Rectal smooth muscle tissue (tissue), 1 donor: ENCODE measurements at regions not wholly inside any gene's neighbourhood (a gene's known extent, or its start where the extent isn't known, plus 50 kb on each side); places are given as distances from the start of the nearest gene placed in this dataset.

ENCODE experiments used
- H3K27ac ChIP-seq: one replicate; pipeline ENCODE4 v1.7.0; 2013; ENCODE audit warnings: low read depth, low read length, inconsistent platforms
- H3K27me3 ChIP-seq: one replicate; pipeline ENCODE4 v1.7.0; 2013; ENCODE audit warnings: low read length; ENCODE audit not compliant: control insufficient read depth, insufficient read depth
- H3K36me3 ChIP-seq: one replicate; pipeline ENCODE4 v1.7.0; 2013; ENCODE audit warnings: low read length; ENCODE audit not compliant: control insufficient read depth, insufficient read depth
- H3K4me1 ChIP-seq: one replicate; pipeline ENCODE4 v1.7.0; 2013; ENCODE audit warnings: low read length; ENCODE audit not compliant: control insufficient read depth, insufficient read depth
- H3K4me3 ChIP-seq: one replicate; pipeline ENCODE4 v1.7.0; 2013; ENCODE audit warnings: low read length
- H3K9ac ChIP-seq: one replicate; pipeline ENCODE4 v1.7.0; 2013; ENCODE audit warnings: low read length

DNA sequence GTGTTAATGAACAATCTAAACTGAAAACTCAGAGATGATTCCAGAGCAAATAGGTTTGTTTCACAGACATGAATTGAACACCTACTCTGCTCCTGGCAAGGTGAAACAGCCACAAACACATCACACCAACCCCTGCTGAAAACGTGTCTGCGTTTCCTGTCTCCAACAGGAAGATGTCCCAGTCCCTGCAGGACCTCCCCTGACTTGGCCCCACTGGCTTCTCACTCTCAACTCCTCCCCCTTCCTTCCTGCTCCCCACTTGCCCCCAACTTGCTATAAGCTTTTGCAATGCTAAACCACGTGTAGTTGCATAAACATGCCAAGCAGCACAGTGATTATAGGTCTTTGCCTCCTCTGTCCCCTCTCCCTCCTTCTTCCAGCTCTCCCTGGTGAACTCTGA, 567.6 kb downstream of the BCL11B start:
- H3K4me1 ChIP-seq, result no peaks in the 10 kb centered on the region
- no peaks in the 10 kb centered on the region for H3K36me3 ChIP-seq
- no peaks in the 10 kb centered on the region for H3K27me3 ChIP-seq
- no peak overlapping the region for H3K4me3 ChIP-seq
- H3K9ac ChIP-seq, result no peak overlapping the region
- H3K27ac ChIP-seq, result no peak overlapping the region

DNA sequence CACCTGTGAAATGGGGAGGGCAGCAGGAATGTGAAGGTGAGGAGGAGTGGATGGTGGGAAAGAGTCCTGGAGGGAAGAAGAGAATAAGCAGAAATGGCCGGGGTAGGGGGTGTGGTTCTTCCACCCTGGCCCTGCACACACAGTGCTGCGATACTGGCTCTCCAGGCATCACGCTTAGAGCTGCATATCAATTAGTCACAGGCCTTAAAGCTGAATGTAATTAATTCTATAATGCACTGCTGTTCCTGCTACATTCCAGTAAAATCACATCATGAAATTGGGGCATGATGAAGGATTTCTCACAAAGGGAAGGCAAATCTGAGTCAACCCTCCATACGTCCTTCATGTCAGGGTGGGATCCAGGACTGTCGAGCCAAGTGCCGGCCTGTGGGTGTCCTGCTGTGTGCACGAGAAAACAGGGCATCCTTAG, 566.1 kb downstream of the BCL11B start:
- Histone ChIP-seq H3K27ac (no peak overlapping the region), H3K36me3 (no peaks in the 10 kb centered on the region), H3K9ac (no peak overlapping the region), H3K4me3 (no peak overlapping the region), H3K4me1 (no peaks in the 10 kb centered on the region), H3K27me3 (no peaks in the 10 kb centered on the region)

DNA sequence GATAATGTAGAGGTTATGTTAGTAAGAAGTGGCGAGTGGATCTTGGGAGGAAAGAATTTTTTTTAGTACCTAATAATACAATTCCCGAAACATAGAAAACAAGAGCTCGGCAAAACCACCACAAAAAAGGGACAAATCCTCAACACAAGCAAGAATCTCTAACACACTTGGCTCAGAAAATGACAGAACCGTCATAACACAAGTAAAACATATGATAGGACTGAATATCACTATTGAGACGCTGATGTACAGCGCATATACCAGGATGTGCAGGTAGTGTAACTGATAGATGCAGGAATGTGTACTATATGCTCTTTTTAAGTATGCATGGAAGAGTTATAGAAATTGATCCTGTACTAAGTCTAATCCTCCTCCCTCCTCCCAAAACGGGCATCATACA, 564.5 kb downstream of the BCL11B start:
- no peaks in the 10 kb centered on the region for H3K4me1 ChIP-seq
- H3K36me3 ChIP-seq, result no peaks in the 10 kb centered on the region
- no peaks in the 10 kb centered on the region for H3K27me3 ChIP-seq
- H3K9ac ChIP-seq, result no peak overlapping the region
- H3K27ac ChIP-seq, result no peak overlapping the region
- no peak overlapping the region for H3K4me3 ChIP-seq

DNA sequence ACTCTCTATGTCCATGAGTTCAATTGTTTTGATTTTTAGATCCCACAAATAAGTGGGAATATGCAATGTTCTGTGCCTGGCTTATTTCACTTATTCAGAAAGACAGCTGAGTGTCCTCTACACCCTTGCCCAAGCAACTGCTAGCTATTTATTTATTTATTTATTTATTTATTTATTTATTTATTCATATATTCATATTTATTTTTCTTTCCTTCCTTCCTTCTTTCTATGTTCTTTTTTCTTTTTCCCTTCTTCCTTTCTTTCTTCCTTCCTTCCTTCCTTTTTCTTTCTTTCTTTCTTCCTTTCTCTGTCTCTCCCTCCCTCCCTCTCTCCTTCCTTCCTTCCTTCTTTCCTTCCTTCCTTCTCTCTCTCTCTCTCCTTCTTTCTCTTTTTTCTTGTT, 563.4 kb downstream of the BCL11B start:
- Histone ChIP-seq H3K27me3 (no peaks in the 10 kb centered on the region), H3K27ac (no peak overlapping the region), H3K4me1 (no peaks in the 10 kb centered on the region), H3K4me3 (no peak overlapping the region), H3K36me3 (no peaks in the 10 kb centered on the region), H3K9ac (no peak overlapping the region)

DNA sequence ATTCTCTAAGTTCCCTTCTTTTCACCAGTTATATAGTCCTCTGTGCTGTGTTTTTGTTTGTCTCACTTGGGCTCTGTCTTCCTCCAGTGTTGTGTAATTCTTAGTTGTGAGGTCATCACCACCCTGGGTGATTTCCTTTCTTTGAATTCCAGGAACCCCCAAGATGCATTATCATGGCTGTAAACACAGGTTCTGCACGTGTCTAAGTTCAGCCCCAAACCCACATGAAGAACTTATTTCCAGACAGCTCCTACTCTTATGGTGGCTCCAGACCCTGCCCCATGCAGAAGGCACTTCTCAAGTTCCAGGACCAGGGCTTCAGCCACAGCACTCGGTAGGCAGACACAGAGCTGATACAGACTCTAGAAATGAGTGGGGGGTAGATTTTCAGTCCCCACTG, 560.5 kb downstream of the BCL11B start:
- Histone ChIP-seq H3K4me3 (no peak overlapping the region), H3K27ac (no peak overlapping the region), H3K9ac (no peak overlapping the region), H3K4me1 (no peaks in the 10 kb centered on the region), H3K27me3 (no peaks in the 10 kb centered on the region), H3K36me3 (no peaks in the 10 kb centered on the region)

DNA sequence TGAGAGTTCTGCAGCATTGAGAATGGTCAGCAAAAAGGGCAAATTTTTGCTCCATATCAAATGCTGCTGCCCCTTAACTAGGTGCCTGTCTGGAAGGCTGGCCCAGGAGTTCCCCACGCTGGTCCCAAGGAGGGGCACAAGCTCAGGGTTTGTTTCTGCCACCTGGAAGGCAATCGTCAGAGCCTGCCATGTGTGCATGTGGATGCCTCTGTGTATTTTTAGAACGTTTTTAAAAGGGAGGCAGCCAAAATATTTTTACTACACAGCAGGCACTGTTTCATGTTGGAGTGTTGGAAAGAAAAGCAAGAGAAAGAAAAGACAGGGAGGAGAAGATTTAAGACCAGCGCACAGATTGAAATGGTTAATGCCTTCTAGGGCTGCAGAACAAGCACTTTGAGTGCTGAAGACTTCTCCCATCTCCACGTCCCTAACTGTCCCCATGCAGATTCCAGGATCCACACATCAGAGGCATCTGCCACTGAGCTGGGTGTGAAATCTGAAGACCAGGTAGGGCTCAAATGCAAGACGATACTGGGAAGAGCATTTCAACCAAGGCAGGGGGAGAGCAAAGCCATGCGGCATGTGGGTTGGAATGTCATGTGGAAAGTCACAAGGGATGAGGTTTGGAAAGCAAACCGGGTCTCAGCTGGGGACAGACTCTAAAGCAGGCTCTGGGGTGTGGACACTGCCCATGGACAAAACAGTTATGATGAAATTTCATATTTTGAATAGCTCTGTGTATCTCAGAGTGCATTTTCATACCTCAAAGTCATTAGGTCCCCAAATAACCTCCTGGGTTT, 557.2 kb downstream of the BCL11B start:
- Histone ChIP-seq H3K27me3 (no peaks in the 10 kb centered on the region), H3K4me3 (no peak overlapping the region), H3K9ac (no peak overlapping the region), H3K36me3 (no peaks in the 10 kb centered on the region), H3K4me1 (no peaks in the 10 kb centered on the region), H3K27ac (no peak overlapping the region)

GRCh38 chr14:98716133-98716532, 555.9 kb downstream of the BCL11B start:
- no peak overlapping the region for H3K9ac ChIP-seq
- H3K27me3 ChIP-seq, result no peaks in the 10 kb centered on the region
- no peak overlapping the region for H3K27ac ChIP-seq
- no peaks in the 10 kb centered on the region for H3K36me3 ChIP-seq
- no peaks in the 10 kb centered on the region for H3K4me1 ChIP-seq
- H3K4me3 ChIP-seq, result no peak overlapping the region

- no peaks in the 10 kb centered on the region for H3K27me3 ChIP-seq
- H3K27ac ChIP-seq, result no peak overlapping the region
- no peaks in the 10 kb centered on the region for H3K4me1 ChIP-seq
- H3K36me3 ChIP-seq, result no peaks in the 10 kb centered on the region
- H3K4me3 ChIP-seq, result no peak overlapping the region
- H3K9ac ChIP-seq, result no peak overlapping the region
Observed at GRCh38 chr14:98721061-98721460, 550.9 kb downstream of the BCL11B start.

GRCh38 chr14:98724734-98725133, 547.3 kb downstream of the BCL11B start:
- Histone ChIP-seq H3K4me3 (no peak overlapping the region), H3K36me3 (no peaks in the 10 kb centered on the region), H3K27me3 (no peaks in the 10 kb centered on the region), H3K9ac (no peak overlapping the region), H3K4me1 (no peaks in the 10 kb centered on the region), H3K27ac (no peak overlapping the region)

GRCh38 chr14:98725191-98725590, 546.8 kb downstream of the BCL11B start:
- no peak overlapping the region for H3K27ac ChIP-seq
- no peak overlapping the region for H3K4me3 ChIP-seq
- no peaks in the 10 kb centered on the region for H3K27me3 ChIP-seq
- H3K4me1 ChIP-seq, result no peaks in the 10 kb centered on the region
- no peaks in the 10 kb centered on the region for H3K36me3 ChIP-seq
- H3K9ac ChIP-seq, result no peak overlapping the region

GRCh38 chr14:98725676-98726075, 546.3 kb downstream of the BCL11B start:
- H3K27me3 ChIP-seq, result no peaks in the 10 kb centered on the region

DNA sequence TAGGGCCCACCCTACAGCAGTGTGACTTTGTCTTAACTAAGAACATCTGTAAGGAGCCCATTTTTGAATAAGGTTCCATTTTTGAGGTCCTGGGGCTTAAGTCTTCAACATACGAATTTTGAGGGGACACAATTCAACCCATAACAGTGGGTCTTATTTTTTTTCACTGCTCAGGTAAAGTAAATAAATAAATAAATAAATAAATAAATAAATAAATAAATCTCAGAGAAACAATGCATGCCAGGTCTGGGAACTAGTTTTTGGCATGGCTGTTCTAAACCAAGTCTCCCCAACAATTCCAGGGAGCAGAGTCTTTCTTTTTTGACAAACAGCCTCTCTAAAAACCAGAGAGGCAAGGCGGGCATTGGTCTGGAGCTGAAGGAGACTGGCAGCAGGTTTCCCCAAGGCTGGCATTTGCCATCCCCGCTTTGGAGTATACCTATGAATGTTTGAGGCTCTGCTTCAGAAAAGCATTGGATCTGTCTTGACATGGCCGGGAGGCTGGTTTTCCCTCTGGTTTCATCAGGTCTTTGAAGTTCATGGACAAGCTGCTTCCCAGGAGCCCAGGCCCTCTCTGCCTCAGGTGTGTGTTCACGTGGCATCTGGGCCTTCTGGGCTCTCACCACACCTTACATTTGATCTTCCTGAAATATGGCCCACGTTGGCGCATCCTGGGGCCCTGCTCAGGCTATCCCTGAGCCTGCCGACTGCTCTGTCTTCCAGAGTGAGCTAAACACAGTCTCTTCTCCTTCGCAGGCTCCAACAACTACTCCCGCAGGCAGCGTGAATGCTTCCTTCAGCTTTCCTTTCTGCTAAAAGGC, 545.2 kb downstream of the BCL11B start:
- Histone ChIP-seq H3K27me3 (no peaks in the 10 kb centered on the region), H3K36me3 (no peaks in the 10 kb centered on the region), H3K27ac (no peak overlapping the region), H3K4me1 (no peaks in the 10 kb centered on the region), H3K4me3 (no peak overlapping the region), H3K9ac (no peak overlapping the region)

More at GRCh38 chr14:98725676-98726075, 546.3 kb downstream of the BCL11B start:
- no peak overlapping the region for H3K9ac ChIP-seq
- H3K27ac ChIP-seq, result no peak overlapping the region
- no peaks in the 10 kb centered on the region for H3K36me3 ChIP-seq
- no peaks in the 10 kb centered on the region for H3K4me1 ChIP-seq
- no peak overlapping the region for H3K4me3 ChIP-seq
